Posterior cingulate gyrus (tissue), 11 donors: ENCODE measurements at regions not wholly inside any gene's neighbourhood (a gene's known extent, or its start where the extent isn't known, plus 50 kb on each side); places are given as distances from the start of the nearest gene placed in this dataset.

ENCODE experiments used
- DNase-seq, 10 donors: peaks; one replicate each; pipeline versions ENCODE4 v3.0.0 to v3.0.0-alpha.2; 2020 to 2021; ENCODE audit warnings: mixed read lengths in 3 of 10
- intact Hi-C: fragments of 100-400 bp; cut with DNase I; formaldehyde crosslinking; loops from one replicate; pipeline ENCODE4 v1.15.1; 2023

GRCh38 chr5:12480487-12480886 lies 576.2 kb upstream of the CTNND2 start:
- no peak for DNase-seq
- intact Hi-C loops = no loop called here

GRCh38 chr5:12477554-12477953 lies 573.3 kb upstream of the CTNND2 start:
- DNase-seq = no peak
- intact Hi-C loops = no loop called here

GRCh38 chr5:12467799-12468198 lies 563.6 kb upstream of the CTNND2 start:
- peak in 1 of 10 donors; percentile 30 for DNase-seq
- intact Hi-C loops = no loop called here

GRCh38 chr5:12460493-12461261 lies 556.4 kb upstream of the CTNND2 start:
- no peak for DNase-seq
- intact Hi-C loops = no loop called here

GRCh38 chr5:12459326-12459725 lies 555.1 kb upstream of the CTNND2 start:
- no peak for DNase-seq

GRCh38 chr5:12419075-12419474 lies 514.8 kb upstream of the CTNND2 start:
- DNase-seq = no peak
- intact Hi-C loops = no loop called here

More at GRCh38 chr5:12459326-12459725, 555.1 kb upstream of the CTNND2 start:
- intact Hi-C loops = no loop called here

GRCh38 chr5:12413585-12413984 lies 509.3 kb upstream of the CTNND2 start:
- intact Hi-C loops = no loop called here
- DNase-seq = no peak

- intact Hi-C loops = no loop called here
- no peak for DNase-seq
Measured at GRCh38 chr5:12413075-12413474, 508.8 kb upstream of the CTNND2 start.

- intact Hi-C loops = no loop called here
- no peak for DNase-seq
Measured at GRCh38 chr5:12399868-12400267, 495.6 kb upstream of the CTNND2 start.

GRCh38 chr5:12392246-12392645 lies 488.0 kb upstream of the CTNND2 start:
- no peak for DNase-seq

GRCh38 chr5:12385095-12385494 lies 480.8 kb upstream of the CTNND2 start:
- peak in 1 of 10 donors; percentile 64 for DNase-seq
- intact Hi-C loops = no loop called here

More at GRCh38 chr5:12392246-12392645, 488.0 kb upstream of the CTNND2 start:
- intact Hi-C loops = no loop called here

- intact Hi-C loops = no loop called here
- DNase-seq = peak in 1 of 10 donors; percentile 58
Measured at GRCh38 chr5:12384005-12384404, 479.8 kb upstream of the CTNND2 start.

- DNase-seq = peak in 4 of 10 donors; percentile 6 to 86 (median 48)
- intact Hi-C loops = no loop called here
Measured at GRCh38 chr5:12367973-12368372, 463.7 kb upstream of the CTNND2 start.

- intact Hi-C loops = no loop called here
- DNase-seq = no peak
Measured at GRCh38 chr5:12360218-12360617, 456.0 kb upstream of the CTNND2 start.

GRCh38 chr5:12358371-12359090 lies 454.3 kb upstream of the CTNND2 start:
- intact Hi-C loops = no loop called here
- DNase-seq = no peak

GRCh38 chr5:12357626-12358025 lies 453.4 kb upstream of the CTNND2 start:
- DNase-seq = no peak
- intact Hi-C loops = no loop called here

- no peak for DNase-seq
- intact Hi-C loops = no loop called here
Measured at GRCh38 chr5:12354686-12355085, 450.4 kb upstream of the CTNND2 start.

GRCh38 chr5:12343558-12343957 lies 439.3 kb upstream of the CTNND2 start:
- intact Hi-C loops = no loop called here
- no peak for DNase-seq

- intact Hi-C loops = no loop called here
- no peak for DNase-seq
Measured at GRCh38 chr5:12335938-12336337, 431.7 kb upstream of the CTNND2 start.

GRCh38 chr5:12332480-12332879 lies 428.2 kb upstream of the CTNND2 start:
- intact Hi-C loops = no loop called here
- DNase-seq = no peak

GRCh38 chr5:12330993-12331588 lies 426.8 kb upstream of the CTNND2 start:
- DNase-seq = no peak

GRCh38 chr5:12330381-12330780 lies 426.1 kb upstream of the CTNND2 start:
- intact Hi-C loops = no loop called here
- no peak for DNase-seq

More at GRCh38 chr5:12330993-12331588, 426.8 kb upstream of the CTNND2 start:
- intact Hi-C loops = no loop called here
